ENCODE measurements at regions not wholly inside any gene's neighbourhood (a gene's known extent, or its start where the extent isn't known, plus 50 kb on each side); places are given as distances from the start of the nearest gene placed in this dataset.

GRCh38 chr18:76668119-76668518 lies 154.2 kb upstream of the ZNF236 start:
- TF ChIP-seq POLR2A (IDR thresholded peaks at IDR 0.05; ENCODE audit: borderline replicate concordance, extremely low read depth, insufficient read depth, insufficient read length) (no peak), SIN3A (IDR thresholded peaks at IDR 0.05; ENCODE audit: low read depth) (no peak), JUND (IDR thresholded peaks at IDR 0.05) (no peak), CTCF (IDR thresholded peaks at IDR 0.05 in 2 of 3, conservative IDR thresholded peaks at IDR 0.05 in 1 of 3; ENCODE audit: borderline replicate concordance in 1 of 3, insufficient read depth in 1 of 3, low read depth in 2 of 3, low read length in 2 of 3) (no peak), MAX (IDR thresholded peaks at IDR 0.05) (no peak), EZH2phosphoT487 (IDR thresholded peaks at IDR 0.05; ENCODE audit: borderline replicate concordance) (no peak), FOSL1 (IDR thresholded peaks at IDR 0.05; ENCODE audit: low read depth) (no peak), YY1 (IDR thresholded peaks at IDR 0.05; ENCODE audit: extremely low read depth, insufficient replicate concordance, low read depth, low read length) (no peak), REST (IDR thresholded peaks at IDR 0.05; ENCODE audit: low read depth) (no peak), ZFX (IDR thresholded peaks at IDR 0.05) (no peak), EGR1 (IDR thresholded peaks at IDR 0.05; ENCODE audit: low read depth) (no peak), SP1 (IDR thresholded peaks at IDR 0.05; ENCODE audit: low read depth) (no peak), EZH2 (IDR thresholded peaks at IDR 0.05) (no peak)

All from HCT116 (cell line).